ENCODE measurements at regions not wholly inside any gene's neighbourhood (a gene's known extent, or its start where the extent isn't known, plus 50 kb on each side); places are given as distances from the start of the nearest gene placed in this dataset.
"Not testable (repeated sequence)": the region's sequence is repeated elsewhere in the genome, so short reads cannot be mapped to it uniquely, and the experiment has no call there.

DNA sequence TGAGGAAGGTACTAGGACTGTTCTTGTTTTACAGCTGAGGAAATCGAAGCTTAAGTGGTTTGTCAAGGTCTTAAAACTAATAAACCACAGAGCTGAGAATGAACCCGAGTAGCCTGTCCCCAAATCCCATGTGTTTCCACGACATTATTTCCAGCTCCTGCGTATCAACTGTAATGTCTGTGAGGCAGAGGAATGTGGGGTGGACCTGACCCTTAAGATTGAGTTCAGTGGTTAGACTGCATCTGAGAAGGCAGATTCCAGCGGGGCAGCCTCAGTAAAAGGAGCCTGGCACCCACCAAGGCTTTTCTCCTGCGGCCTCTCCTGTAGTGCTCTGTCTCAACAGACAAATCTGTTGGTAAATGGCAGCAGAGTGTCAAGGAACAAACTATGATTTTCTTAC is 81.9 kb upstream of the TMEM178A start:
- no peak for DNase-seq

DNA sequence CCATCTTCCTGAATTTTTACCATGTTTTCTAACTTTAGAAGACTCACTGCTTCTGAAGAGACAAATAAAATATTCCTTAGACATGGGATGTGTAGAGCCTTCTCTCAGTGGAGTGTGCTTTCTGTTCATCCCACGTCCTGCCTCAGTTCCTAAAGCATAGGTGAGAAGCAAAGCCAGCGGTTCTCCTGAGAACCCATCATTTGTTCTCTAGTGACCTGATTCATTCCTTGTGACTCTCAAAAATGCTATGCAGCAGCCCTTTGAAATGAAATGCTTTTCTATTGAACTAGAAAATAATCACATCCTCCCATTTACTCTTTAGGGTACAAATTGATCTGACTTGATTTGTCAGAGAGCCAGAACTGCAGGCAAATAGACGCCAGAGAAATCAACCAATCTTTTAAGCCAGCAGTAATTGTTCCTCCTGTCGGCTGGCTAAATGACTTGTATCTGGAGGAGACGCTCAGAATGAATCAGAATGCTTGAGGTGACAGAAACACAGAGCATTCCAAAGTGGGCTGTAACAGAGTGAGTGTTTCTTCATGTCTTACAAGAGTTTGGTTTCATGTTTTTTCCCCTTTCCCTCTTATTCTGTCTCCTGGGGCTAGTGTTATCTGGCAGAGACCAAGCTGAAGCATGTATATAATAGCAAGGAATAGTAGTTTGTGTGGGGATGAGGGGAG is 81.3 kb upstream of the TMEM178A start:
- no peak for DNase-seq

DNA sequence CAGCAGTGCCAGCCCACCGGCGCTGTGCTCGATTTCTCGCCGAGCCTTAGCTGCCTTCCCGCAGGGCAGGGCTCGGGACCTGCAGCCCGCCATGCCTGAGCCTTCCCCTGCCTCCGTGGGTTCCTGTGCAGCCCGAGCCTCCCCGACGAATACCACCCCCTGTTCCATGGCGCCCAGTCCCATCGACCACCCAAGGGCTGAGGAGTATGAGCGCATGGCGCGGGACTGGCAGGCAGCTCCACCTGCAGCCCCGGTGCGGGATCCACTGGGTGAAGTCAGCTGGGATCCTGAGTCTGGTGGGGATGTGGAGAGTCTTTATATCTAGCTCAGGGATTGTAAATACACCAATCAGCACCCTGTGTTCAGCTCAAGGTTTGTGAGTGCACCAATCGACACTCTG is 80.2 kb upstream of the TMEM178A start:
- DNase-seq: not testable (repeated sequence)

DNA sequence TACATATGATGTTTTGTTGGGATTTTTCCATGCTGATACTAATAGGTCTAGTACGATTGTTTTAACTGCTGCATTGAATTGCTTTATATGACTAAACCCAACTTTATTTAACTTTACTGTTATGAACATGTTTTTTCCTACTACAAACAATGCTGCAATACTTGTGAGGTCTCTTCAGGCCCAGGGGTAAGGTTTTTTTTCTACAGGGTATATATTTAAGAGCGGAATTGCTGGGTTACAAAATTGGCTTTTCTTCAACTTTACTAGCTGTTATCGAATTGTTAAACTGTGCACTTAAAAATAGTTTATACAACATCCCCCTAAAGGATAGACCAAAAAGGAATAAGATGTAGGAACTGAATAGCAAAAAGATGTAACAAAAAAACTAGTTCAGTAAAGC is 78.5 kb upstream of the TMEM178A start:
- no peak for DNase-seq

DNA sequence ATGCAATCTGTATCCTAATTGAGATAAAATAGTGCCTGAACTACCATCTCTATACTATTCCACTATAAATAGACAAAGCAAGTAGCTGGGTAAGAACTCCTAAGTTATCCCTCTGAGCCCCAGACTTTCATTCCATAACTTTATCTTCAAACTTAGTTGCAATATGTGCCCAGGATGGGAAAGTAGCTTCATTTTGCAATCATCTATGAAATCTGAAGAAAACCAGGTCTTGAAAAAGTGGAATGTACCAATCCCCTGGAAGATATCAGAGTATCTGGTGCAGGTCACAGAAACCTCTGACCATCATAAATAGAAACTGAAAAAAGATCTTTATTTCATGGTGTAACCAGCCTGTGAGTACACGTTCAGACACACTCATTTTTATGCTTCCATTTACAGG is 78.1 kb upstream of the TMEM178A start:
- no peak for DNase-seq

DNA sequence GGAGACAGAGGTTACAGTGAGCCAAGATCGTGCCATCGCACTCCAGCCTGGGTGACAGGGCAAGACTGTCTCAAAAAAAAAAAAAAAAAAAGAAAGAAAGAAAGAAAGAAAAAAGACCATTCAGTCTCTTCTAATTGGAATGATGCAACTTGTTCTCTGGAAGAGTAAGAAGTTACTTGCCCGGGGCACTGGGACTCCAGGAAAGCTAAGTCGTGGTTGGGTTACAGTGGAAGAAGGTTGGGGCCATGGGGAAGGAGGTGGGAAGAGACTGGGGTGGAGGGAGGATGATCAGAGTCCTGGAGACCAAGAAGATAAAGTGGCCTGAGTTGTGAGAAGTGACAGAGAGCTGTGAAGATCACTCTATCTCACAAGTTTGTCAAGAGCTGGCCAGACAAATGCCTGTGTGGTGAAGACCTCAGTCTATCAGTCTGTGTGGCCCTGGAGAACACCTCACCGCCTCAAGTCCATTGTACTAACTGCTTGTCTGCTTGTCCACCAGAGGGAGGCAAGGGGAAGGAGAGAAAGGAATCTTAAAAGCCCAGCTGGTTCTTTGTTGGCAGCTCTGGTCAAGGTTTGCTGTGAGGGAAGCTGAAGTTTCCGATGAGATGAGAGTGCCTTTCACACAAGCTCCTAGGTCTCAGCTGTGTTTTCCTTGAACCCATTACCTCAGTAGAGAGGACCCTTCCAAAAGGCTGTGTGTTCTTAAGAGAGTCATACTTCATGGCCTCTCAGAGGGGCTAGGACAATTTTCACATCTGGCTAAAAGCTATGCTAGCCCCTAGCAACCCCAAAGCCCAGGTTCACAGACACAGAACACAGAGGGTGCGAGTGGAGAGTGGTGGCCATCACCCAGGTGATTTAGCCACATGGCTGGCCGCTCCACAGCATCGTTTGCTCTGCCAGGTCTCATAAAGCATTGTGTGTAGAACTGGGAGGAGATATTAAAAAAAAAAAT is 72.0 kb upstream of the TMEM178A start:
- peak; percentile 85 for DNase-seq

DNA sequence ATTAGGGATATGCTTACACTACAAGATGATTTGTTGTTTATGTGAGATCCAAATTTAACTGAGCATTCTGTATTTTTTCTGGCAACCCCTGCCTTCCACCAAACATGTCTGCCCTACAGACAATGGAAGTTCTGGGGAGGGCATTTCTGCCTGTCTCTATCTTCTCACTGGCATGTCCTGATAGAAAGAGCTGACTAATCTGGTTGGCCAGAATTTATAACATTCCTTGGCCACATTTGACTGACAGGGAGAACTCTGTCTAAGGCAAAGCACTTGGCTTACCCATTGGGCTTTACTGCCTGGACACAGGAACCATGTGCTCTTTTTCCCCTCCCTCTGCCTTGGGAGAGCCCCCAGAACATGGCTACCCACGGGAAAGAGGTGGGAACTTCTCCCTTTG is 70.6 kb upstream of the TMEM178A start:
- no peak for DNase-seq

DNA sequence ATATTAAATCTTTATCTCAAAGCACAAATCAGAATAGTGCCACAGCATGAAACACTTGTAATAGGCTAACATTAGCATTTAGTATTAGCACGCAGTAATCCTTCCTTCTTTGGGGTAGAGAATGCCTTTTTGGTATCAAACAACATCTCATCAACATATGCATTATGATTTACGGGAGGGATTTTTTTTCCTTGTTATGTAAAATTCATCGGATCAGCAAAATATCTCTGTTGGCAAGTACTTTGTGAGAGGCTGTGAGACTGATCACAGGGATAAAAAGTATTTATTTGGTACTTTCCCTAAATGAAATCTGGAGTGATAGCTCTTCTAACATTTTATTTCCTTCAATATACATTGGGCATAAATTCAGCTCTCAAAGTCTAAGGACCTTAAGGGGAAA is 68.4 kb upstream of the TMEM178A start:
- DNase-seq: no peak

DNA sequence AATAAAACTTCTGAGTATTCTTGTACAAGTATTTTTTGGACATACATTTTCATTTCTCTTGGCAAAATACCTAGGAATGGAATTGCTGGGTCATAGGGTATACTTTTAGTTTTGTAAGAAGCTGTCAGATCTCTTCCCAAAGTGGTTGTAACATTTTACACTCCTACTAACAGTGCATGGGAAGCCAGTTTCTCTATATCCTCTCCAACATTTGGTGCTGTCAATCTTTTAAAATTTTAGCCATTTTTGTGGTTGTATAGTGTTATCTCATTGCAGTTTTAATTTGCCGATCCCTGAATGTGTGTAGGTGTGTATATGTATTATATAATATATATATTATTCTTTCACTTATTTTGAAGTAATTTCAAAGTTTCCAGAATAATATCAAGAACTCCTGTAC is 63.1 kb upstream of the TMEM178A start:
- no peak for DNase-seq

DNA sequence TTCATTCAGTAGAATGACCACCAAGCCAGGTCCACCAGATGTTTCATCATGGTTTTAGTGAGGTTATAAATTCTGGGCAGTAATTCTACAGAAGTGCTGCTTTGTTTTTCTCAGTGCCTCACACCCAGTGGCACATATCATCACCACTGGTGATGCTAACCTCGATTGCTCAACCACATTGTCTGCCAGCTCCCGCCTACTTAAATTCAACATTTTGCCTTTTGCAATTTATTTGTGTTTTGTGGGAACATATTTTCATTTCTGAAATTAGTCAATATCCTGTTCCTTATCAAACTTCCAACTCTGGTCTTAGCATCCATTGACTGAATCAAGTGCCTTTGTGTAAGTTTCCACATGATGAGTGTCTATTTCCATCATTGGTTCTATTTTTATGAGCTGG is 62.3 kb upstream of the TMEM178A start:
- no peak for DNase-seq

DNA sequence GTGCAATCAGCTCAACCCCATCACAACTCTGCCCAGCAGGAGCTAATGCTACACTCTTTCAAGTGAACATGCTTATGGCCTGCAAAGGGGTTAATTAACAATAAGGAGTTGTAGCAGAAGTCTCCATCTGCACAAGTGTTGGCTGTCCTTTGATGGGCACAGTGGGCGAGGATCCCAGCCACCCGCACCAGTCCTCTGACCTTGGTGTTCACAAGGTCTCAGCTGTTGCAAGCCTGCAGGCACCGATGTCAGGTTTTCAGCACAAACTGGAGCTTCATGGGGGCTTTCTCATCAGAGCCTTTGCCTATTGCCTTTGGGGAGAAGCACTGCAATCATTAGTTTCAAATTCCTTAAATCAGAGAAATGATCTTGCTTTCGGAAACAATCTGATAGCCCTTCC is 60.9 kb upstream of the TMEM178A start:
- no peak for DNase-seq

DNA sequence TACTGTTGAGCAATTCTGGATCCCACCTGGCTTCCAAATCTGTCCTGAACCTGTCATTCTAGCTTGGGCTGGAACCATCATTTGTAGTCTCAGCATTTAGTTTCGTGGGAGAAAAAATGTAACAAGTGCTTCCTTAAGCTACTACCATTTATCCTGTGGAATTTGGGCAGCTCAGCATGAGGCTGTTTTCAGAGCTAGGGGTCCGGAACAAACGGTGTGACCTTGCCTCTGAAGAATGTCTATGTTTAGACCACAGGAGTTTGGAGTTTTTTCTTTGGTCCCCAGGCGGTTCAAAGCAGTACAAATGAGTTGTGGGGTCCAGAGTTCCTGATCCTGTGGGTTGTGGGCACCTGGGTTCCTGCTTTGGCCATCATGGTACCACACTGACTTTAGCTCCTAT is 59.1 kb upstream of the TMEM178A start:
- DNase-seq: no peak

DNA sequence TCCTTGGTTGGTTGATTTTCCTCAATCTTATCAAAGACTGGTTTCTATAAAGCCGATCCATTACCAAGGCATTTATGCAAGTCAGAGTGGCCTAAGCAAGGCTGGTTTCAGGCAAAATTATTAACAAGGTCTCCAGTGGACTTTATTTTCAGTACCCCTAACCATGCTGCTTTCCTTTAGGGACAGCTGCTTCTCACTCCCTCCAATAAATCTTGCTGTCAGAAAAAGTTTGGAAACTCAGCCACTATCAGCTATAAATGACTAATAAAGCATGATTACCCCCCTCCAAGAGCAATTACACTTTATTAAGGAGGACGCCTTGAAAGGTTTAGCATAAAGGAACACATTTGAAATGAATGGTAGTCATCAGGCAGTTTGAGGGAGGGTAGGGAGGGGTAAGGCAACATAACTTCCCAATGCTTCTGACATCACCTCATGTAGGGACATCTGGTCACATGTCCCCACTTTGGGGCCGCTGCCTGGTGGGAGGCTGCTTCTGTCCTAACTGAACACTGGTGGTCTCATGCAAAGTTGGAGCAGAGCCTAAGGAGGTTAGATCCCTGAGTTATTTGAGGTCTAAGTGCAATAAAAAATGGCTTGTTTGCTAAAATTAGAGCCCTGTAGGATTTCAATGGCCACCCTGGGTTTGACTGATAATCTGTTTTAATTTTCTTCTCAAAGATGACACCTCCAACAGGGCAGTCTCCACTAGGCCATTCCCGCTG is 58.0 kb upstream of the TMEM178A start:
- peak; percentile 53 for DNase-seq

DNA sequence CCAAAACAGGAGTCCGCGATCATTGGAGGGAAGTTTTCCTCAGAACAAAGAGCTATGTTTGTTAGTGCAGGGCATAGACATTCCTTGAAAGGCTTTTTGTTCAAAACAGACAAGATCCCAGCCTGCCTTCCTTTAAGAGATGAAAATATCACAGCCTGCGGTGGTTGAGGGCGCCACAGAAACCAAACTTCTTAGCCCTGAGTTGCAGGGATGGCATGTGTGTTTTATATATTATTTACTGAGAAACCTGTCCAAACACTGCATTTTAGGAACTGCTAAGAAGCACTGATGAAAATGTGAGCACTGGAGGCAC is 57.5 kb upstream of the TMEM178A start:
- DNase-seq: no peak

DNA sequence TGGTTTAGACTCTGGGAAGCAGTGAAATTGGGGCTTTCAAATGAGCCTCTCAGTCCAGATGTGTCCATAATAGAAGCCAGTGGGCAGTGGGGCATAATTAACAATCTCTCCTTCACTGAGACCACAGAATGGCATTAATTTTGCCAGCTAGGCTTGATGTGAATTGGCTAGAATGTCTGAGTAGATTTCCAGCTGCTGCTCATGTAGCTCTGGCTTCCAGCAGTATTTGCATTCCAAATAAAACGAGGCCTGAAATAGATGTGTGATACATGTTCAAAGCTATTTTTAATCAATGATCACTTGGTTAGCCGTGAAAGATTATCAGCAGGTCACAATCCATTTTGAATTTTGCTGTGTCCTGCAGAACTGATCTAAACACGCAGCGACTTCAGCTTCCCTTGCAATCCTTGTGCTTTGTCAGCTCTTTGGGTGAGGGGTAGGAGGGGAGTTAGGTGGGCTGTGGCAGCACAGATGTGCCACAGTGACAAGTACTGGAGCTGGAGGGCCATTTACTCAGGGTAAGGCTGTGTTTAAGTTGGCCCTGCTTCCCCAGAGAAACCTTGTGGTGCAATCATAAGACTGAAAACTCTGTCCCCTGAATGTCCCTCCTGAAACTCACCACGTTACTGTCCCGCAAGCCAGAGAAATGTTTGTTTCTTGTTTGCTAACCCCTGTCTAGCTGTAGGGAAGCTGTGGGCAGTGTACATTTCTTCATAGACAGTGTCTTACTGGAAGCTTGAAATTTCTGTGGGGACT is 56.9 kb upstream of the TMEM178A start:
- DNase-seq: no peak

DNA sequence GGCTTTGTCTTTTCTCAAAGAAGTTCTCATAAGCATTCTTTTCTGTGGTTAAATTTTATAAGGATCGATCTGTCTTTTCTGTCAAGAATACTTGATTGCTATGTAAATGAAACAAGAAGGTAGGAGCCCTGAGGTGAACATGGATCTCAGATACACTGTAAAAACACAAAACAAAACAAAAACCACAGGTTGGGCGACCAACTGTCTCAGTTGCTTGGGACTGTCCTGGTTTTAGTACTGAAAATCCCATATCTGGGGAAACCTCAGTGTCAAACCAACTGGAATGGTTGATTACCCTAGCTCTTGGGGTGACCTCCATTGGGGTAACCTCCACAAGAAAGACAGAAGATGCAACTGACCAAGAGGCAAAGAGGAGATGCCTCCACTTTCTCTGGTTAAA is 55.8 kb upstream of the TMEM178A start:
- DNase-seq: no peak

DNA sequence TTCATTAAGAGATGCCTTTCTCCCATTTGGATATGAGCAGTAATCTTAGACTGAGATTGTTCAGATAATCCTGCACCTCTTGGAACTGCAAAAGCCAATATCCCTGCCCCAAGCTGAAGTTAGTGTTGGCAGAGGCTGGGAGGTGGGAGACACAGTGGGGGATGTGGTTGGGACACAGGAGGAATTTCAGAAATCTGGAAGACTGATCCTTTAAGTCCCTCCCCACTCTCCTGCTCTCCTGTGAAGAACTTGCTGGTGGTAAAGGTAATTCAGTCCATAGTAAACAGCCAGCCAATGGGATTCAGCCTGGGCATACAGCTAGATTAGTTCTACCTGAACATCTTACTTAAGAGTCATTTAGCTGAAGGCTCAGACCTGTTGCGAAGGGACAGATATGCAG is 50.0 kb upstream of the TMEM178A start:
- no peak for DNase-seq

Data from NCI-H146 (cell line).